HG03565 (cell line): ENCODE measurements at regions not wholly inside any gene's neighbourhood (a gene's known extent, or its start where the extent isn't known, plus 50 kb on each side); places are given as distances from the start of the nearest gene placed in this dataset.

Source experiments
- ATAC-seq: cut with Tn5 transposase; IDR thresholded peaks from one replicate; pipeline ENCODE4 v1.9.1; 2021; ENCODE audit warnings: mild to moderate bottlenecking, moderate library complexity; ENCODE audit not compliant: unreplicated experiment

GRCh38 chr1:219774386-219774785, 154.0 kb downstream of the SLC30A10 start:
- ATAC-seq, result no peak

GRCh38 chr1:219773775-219774174, 154.6 kb downstream of the SLC30A10 start:
- peak; percentile 100 for ATAC-seq

- no peak for ATAC-seq
Measured at GRCh38 chr1:219773110-219773509, 155.2 kb downstream of the SLC30A10 start.

GRCh38 chr1:219772265-219773036, 155.9 kb downstream of the SLC30A10 start:
- no peak for ATAC-seq

GRCh38 chr1:219771080-219771479, 157.3 kb downstream of the SLC30A10 start:
- ATAC-seq, result no peak

GRCh38 chr1:219763321-219763720, 150.4 kb upstream of the ZC3H11B start:
- no peak for ATAC-seq

GRCh38 chr1:219761208-219761860, 148.4 kb upstream of the ZC3H11B start:
- no peak for ATAC-seq

- no peak for ATAC-seq
Measured at GRCh38 chr1:219759095-219759494, 146.2 kb upstream of the ZC3H11B start.

- ATAC-seq, result no peak
Measured at GRCh38 chr1:219757890-219758289, 145.0 kb upstream of the ZC3H11B start.

- no peak for ATAC-seq
Measured at GRCh38 chr1:219755234-219755633, 142.3 kb upstream of the ZC3H11B start.

GRCh38 chr1:219754767-219755166, 141.9 kb upstream of the ZC3H11B start:
- ATAC-seq, result no peak

GRCh38 chr1:219753914-219754313, 141.0 kb upstream of the ZC3H11B start:
- no peak for ATAC-seq

GRCh38 chr1:219752645-219753044, 139.7 kb upstream of the ZC3H11B start:
- no peak for ATAC-seq

GRCh38 chr1:219751870-219752507, 139.1 kb upstream of the ZC3H11B start:
- ATAC-seq, result no peak

- no peak for ATAC-seq
Measured at GRCh38 chr1:219749370-219749769, 136.5 kb upstream of the ZC3H11B start.

GRCh38 chr1:219746141-219746540, 133.2 kb upstream of the ZC3H11B start:
- no peak for ATAC-seq

GRCh38 chr1:219744652-219745469, 132.0 kb upstream of the ZC3H11B start:
- ATAC-seq, result no peak

GRCh38 chr1:219741011-219741970, 128.4 kb upstream of the ZC3H11B start:
- ATAC-seq, result no peak

- no peak for ATAC-seq
Measured at GRCh38 chr1:219733511-219734174, 120.7 kb upstream of the ZC3H11B start.
